GM18520 (cell line): ENCODE measurements at regions not wholly inside any gene's neighbourhood (a gene's known extent, or its start where the extent isn't known, plus 50 kb on each side); places are given as distances from the start of the nearest gene placed in this dataset.

Source experiments
- ATAC-seq: cut with Tn5 transposase; IDR thresholded peaks from one replicate; pipeline ENCODE4 v1.9.1; 2021; ENCODE audit not compliant: unreplicated experiment

- ATAC-seq, result no peak
Measured at GRCh38 chr7:127446842-127447241, 54.3 kb upstream of the ZNF800 start.
